Pons (tissue), 1 donor: ENCODE measurements at regions not wholly inside any gene's neighbourhood (a gene's known extent, or its start where the extent isn't known, plus 50 kb on each side); places are given as distances from the start of the nearest gene placed in this dataset.
"Not testable (repeated sequence)": the region's sequence is repeated elsewhere in the genome, so short reads cannot be mapped to it uniquely, and the experiment has no call there.

Experiments used
- DNase-seq: peaks from one replicate; pipeline ENCODE4 v3.0.0-alpha.2; 2016; ENCODE audit warnings: low spot score

- DNase-seq: no peak
Measured at GRCh38 chr3:11712646-11713045, 68.9 kb upstream of the VGLL4 start.

DNA sequence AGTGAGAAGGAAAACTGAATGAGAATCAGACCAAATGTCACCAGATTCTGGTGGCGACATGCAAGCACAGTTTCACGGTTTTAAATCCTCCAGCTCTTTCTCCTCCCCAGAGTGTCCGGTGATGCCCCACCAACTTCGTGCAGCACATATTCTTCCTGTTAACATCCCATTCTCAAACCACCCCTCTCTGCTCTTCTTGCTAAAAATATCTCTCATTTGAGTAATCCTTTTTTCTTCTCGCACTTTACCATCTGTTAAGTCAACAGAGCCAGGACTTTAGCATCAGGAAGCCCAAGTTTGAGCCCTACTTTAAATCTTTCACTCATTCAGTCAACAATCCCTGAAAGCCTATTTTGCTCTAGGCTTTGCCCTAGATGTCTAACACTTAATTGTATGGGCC is 68.2 kb upstream of the VGLL4 start:
- no peak for DNase-seq

- DNase-seq: no peak
Measured at GRCh38 chr3:11709782-11710181, 66.1 kb upstream of the VGLL4 start.

GRCh38 chr3:11707084-11707483 is 63.4 kb upstream of the VGLL4 start:
- not testable (repeated sequence) for DNase-seq

- no peak for DNase-seq
Measured at GRCh38 chr3:11706604-11707003, 62.9 kb upstream of the VGLL4 start.

DNA sequence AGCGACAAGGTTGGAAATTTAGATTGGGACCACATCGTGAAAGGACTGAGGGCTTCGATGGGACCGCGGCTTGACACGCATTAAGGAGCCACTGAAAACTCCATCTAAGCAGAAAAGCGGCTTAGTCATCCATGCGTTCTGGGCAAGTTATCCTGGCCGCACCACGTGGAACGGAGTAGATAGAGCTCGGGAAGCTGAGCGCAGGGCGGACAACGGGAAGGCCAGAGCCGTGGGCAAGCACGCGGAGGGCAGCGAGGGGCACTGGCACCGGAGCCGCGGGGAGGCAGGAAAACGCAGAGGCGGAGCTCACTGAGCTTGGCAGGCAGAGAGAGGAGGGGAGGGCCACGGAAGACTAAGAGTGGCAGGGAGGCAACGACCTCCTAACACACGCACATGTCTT is 61.3 kb upstream of the VGLL4 start:
- DNase-seq: no peak

DNA sequence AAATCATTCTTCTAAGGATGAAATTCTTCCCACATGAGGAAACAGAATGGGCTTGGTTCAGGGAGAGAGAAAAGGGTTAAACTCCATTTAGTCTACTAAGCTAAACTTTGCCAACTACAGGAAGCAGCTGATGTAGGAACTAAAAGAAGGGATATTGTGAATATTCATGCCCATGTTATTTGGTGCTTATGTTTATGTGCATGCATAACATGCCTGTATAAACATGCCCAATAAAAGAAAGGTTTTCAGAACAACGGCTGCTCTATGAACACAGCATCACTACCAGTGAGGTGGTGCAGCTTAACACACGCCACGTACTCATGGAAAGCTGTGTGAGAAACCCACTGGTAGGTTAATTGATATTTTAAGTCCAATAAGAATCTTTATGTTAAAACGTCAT is 59.4 kb upstream of the VGLL4 start:
- no peak for DNase-seq

GRCh38 chr3:11699083-11699427 is 55.3 kb upstream of the VGLL4 start:
- DNase-seq: no peak

DNA sequence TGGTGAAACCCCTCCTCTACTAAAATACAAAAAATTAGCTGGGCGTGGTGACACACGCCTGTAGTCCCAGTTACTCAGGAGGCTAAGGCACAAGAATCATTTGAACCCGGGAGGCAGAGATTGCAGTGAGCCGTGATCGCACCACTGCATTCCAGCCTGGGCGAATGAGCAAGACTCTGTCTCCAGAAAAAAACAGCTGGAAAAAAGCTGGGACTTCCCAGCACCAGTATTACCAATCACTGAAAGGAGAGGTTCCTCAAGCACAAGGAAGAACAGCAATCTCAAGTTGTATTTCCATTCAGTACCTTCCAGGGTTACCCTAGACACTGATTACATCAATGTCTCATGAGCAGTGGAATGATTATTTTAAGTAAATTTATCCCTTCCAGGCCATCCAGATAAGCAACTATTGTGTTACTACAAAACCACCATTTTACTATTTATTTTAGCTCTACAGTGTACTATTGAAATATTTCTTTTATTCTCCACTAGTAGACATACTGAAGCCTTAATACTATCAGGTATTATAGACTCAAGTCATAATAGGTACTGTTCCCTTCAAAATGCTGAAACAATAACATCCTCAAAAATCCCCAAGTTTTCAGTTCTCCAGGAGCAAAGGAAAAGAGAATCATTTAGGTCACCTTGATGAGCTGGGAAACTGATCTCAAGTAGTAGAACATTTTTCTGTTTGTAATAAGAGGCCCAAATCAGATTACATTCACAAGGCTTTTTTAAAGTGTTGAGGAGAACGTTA is 54.8 kb upstream of the VGLL4 start:
- DNase-seq: no peak

GRCh38 chr3:11697701-11698100 is 54.0 kb upstream of the VGLL4 start:
- DNase-seq: no peak

- DNase-seq: no peak
Measured at GRCh38 chr3:11696054-11696453, 52.3 kb upstream of the VGLL4 start.
